PC-9 (cell line): ENCODE measurements at regions not wholly inside any gene's neighbourhood (a gene's known extent, or its start where the extent isn't known, plus 50 kb on each side); places are given as distances from the start of the nearest gene placed in this dataset.

ENCODE experiments used
- BruUV-seq: library from RNA; stranded (reverse); fragments of 400-500 nt; replicated peaks from 2 replicates; lab custom pipeline; 2021; lab: Mats Ljungman, UMichigan
- CTCF ChIA-PET: fragments of 300-600 bp; sonication (Branson Sonifier 250); formaldehyde crosslinking; loops from one replicate; lab custom pipeline; 2022; ENCODE audit warnings: antibody characterized with exemption; lab: Charles Lee
- POLR2A ChIA-PET: fragments of 300-600 bp; sonication (Branson Sonifier 250); formaldehyde crosslinking; loops from one replicate; lab custom pipeline; 2022; ENCODE audit warnings: antibody characterized with exemption; ENCODE audit not compliant: unreplicated experiment; lab: Charles Lee
- DNase-seq, 2 experiments: peaks; one replicate each; pipeline versions ENCODE4 v3.0.0 to v3.0.0-alpha.2; 2015 to 2022; ENCODE audit warnings: mixed read lengths in 1 of 2
- H2AFZ ChIP-seq: fragments of 200-600 bp; sonication (generic); 2 replicates; pipeline ENCODE4 v1.8.1; 2017; ENCODE audit warnings: antibody characterized with exemption
- H3F3A ChIP-seq: fragments of 200-600 bp; sonication (generic); 2 replicates; pipeline ENCODE4 v1.8.1; 2017; ENCODE audit warnings: antibody characterized with exemption, mild to moderate bottlenecking, low read depth; ENCODE audit not compliant: insufficient read depth
- H3K27ac ChIP-seq: fragments of 200-600 bp; sonication (generic); 2 replicates; pipeline ENCODE4 v1.6.1; 2016; ENCODE audit warnings: mixed run types
- H3K27me3 ChIP-seq: fragments of 200-600 bp; sonication (generic); 2 replicates; pipeline ENCODE4 v1.6.1; 2016; ENCODE audit warnings: low read depth, mixed run types; ENCODE audit not compliant: insufficient read depth
- H3K36me3 ChIP-seq: fragments of 200-600 bp; sonication (generic); 2 replicates; pipeline ENCODE4 v1.6.1; 2016; ENCODE audit warnings: low read depth, mixed run types
- H3K4me1 ChIP-seq: fragments of 200-600 bp; sonication (generic); replicated peaks from 2 replicates; pipeline ENCODE4 v1.6.1; 2016; ENCODE audit warnings: mixed run types; ENCODE audit not compliant: insufficient read depth
- H3K4me2 ChIP-seq: fragments of 200-600 bp; sonication (generic); 2 replicates; pipeline ENCODE4 v1.6.1; 2017; ENCODE audit warnings: mixed run types
- H3K4me3 ChIP-seq: fragments of 200-600 bp; sonication (generic); 2 replicates; pipeline ENCODE4 v1.6.1; 2016; ENCODE audit warnings: mixed run types
- H3K79me2 ChIP-seq: fragments of 200-600 bp; sonication (generic); 2 replicates; pipeline ENCODE4 v1.6.1; 2017; ENCODE audit warnings: low read depth, mixed run types
- H3K9me2 ChIP-seq: fragments of 200-600 bp; sonication (generic); 2 replicates; pipeline ENCODE4 v1.8.1; 2017; ENCODE audit warnings: mild to moderate bottlenecking; ENCODE audit not compliant: insufficient read depth
- H3K9me3 ChIP-seq: fragments of 200-600 bp; sonication (generic); 2 replicates; pipeline ENCODE4 v1.8.1; 2016; ENCODE audit warnings: low read depth; ENCODE audit not compliant: insufficient read depth
- H4K20me1 ChIP-seq: fragments of 200-600 bp; sonication (generic); 2 replicates; pipeline ENCODE4 v1.8.1; 2017; ENCODE audit not compliant: insufficient read depth
- EZH2 ChIP-seq: fragments of 200-600 bp; sonication (generic); IDR thresholded peaks from 2 replicates; pipeline ENCODE4 v1.8.0; 2017; ENCODE audit warnings: antibody characterized with exemption, low read depth
- intact Hi-C: fragments of 100-400 bp; cut with micrococcal nuclease; formaldehyde crosslinking; loops from one replicate; pipeline ENCODE4 v1.10.0; 2022; ENCODE audit not compliant: unreplicated experiment
- TF ChIP-seq, protein P1 (sequence below): fragments of 200-600 bp; sonication (generic); conservative IDR thresholded peaks from 2 replicates; pipeline ENCODE4 v1.6.1; 2017; ENCODE audit warnings: mixed run types, antibody characterized with exemption, mild to moderate bottlenecking, moderate library complexity

GRCh38 chr13:111864566-111864965 is 202.4 kb upstream of the SOX1 start:
- POLR2A ChIA-PET: no interaction called here
- Histone ChIP-seq H3K79me2 (no peaks in the 10 kb centered on the region), H3F3A (no peaks in the 10 kb centered on the region), H3K4me2 (no peak overlapping the region), H3K4me3 (no peak overlapping the region), H2AFZ (no peak overlapping the region), H3K9me3 (no peaks in the 10 kb centered on the region), H3K4me1 (no peaks in the 10 kb centered on the region), H3K36me3 (no peaks in the 10 kb centered on the region), H4K20me1 (no peaks in the 10 kb centered on the region), H3K27me3 (peaks cover 100% of the 10 kb centered on the region), H3K9me2 (no peaks in the 10 kb centered on the region), H3K27ac (no peak overlapping the region)
- TF ChIP-seq EZH2: no peak
- TF ChIP-seq, protein P1, sequence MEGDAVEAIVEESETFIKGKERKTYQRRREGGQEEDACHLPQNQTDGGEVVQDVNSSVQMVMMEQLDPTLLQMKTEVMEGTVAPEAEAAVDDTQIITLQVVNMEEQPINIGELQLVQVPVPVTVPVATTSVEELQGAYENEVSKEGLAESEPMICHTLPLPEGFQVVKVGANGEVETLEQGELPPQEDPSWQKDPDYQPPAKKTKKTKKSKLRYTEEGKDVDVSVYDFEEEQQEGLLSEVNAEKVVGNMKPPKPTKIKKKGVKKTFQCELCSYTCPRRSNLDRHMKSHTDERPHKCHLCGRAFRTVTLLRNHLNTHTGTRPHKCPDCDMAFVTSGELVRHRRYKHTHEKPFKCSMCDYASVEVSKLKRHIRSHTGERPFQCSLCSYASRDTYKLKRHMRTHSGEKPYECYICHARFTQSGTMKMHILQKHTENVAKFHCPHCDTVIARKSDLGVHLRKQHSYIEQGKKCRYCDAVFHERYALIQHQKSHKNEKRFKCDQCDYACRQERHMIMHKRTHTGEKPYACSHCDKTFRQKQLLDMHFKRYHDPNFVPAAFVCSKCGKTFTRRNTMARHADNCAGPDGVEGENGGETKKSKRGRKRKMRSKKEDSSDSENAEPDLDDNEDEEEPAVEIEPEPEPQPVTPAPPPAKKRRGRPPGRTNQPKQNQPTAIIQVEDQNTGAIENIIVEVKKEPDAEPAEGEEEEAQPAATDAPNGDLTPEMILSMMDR: no peak
- DNase-seq: no peak
- CTCF ChIA-PET: no interaction called here
- BruUV-seq: no TSS peak
- intact Hi-C loops: no loop called here

DNA sequence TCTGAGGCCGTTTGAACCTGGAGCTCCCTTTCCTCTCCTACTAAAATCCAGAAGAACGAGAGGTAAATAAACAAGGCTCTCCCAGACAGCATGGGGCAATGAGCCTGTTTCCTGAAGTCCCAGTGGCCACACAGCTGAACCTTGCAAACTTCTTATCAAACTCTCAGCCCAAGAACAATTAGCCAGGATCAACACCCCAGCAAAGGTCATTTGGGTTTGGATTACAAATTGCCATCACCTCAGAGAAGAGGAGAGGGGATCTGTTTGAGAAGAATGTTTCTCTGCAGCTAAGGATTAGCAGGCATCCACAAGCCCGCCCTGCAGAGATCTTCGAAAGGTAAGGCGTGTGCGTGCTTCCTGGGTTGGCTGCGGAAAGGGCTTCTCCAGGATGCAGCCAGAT is 201.9 kb upstream of the SOX1 start:
- H4K20me1 ChIP-seq: no peaks in the 10 kb centered on the region
- no peak overlapping the region for H3K4me3 ChIP-seq
- no peaks in the 10 kb centered on the region for H3K9me2 ChIP-seq
- H3K36me3 ChIP-seq: no peaks in the 10 kb centered on the region
- H3F3A ChIP-seq: no peaks in the 10 kb centered on the region
- H3K27me3 ChIP-seq: peaks cover 100% of the 10 kb centered on the region
- no peak overlapping the region for H3K4me2 ChIP-seq
- intact Hi-C loops: no loop called here
- H3K4me1 ChIP-seq: no peaks in the 10 kb centered on the region
- no peak for DNase-seq
- H3K79me2 ChIP-seq: no peaks in the 10 kb centered on the region
- TF ChIP-seq, protein P1: no peak
- no peak for TF ChIP-seq EZH2
- H3K9me3 ChIP-seq: no peaks in the 10 kb centered on the region
- BruUV-seq: no TSS peak
- H2AFZ ChIP-seq: no peak overlapping the region
- no peak overlapping the region for H3K27ac ChIP-seq
- ChIA-PET POLR2A (no interaction called here), CTCF (no interaction called here)

DNA sequence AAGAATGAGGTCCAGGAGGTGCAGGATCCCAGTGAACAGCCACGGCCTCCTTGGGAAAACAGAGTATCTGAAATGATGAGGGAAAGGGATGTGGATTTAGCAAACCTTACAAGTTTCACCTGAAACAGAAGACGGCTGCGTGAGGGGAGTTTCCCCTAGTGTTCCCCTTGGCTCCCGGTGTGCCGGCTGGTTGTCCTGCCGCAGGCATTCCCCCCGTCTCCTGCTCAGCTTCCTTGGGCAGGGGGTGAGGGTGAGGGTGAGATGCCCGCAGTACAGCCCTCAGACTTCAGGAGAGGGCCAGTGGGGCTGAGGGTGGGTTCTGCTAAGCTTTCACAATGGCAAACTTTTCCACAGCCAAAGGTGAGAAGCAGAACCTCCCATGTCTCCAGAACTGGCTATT is 201.1 kb upstream of the SOX1 start:
- intact Hi-C loops: no loop called here
- H3K79me2 ChIP-seq: no peaks in the 10 kb centered on the region
- no peak for DNase-seq
- H3K4me2 ChIP-seq: no peak overlapping the region
- no peak overlapping the region for H3K27ac ChIP-seq
- H3K27me3 ChIP-seq: peaks cover 100% of the 10 kb centered on the region
- no peaks in the 10 kb centered on the region for H3K4me1 ChIP-seq
- H3K9me3 ChIP-seq: no peaks in the 10 kb centered on the region
- H3K9me2 ChIP-seq: no peaks in the 10 kb centered on the region
- no peak overlapping the region for H2AFZ ChIP-seq
- no TSS peak for BruUV-seq
- ChIA-PET POLR2A (no interaction called here), CTCF (no interaction called here)
- no peak for TF ChIP-seq EZH2
- TF ChIP-seq, protein P1: no peak
- no peaks in the 10 kb centered on the region for H3K36me3 ChIP-seq
- no peaks in the 10 kb centered on the region for H4K20me1 ChIP-seq
- H3K4me3 ChIP-seq: no peak overlapping the region
- no peaks in the 10 kb centered on the region for H3F3A ChIP-seq
